H1 (cell line): ENCODE measurements at regions not wholly inside any gene's neighbourhood (a gene's known extent, or its start where the extent isn't known, plus 50 kb on each side); places are given as distances from the start of the nearest gene placed in this dataset.

Experiments used
- CTCF ChIA-PET: fragments of 300-600 bp; sonication (Branson Sonifier 250); formaldehyde crosslinking; loops from one replicate; lab custom pipeline; 2021; ENCODE audit not compliant: partially characterized antibody; lab: Charles Lee
- POLR2A ChIA-PET: fragments of 300-600 bp; sonication (Branson Sonifier 250); formaldehyde crosslinking; loops from one replicate; lab custom pipeline; 2021; ENCODE audit warnings: inconsistent platforms; ENCODE audit not compliant: partially characterized antibody; lab: Charles Lee
- DNase-seq, 2 experiments: peaks; one replicate each; pipeline versions ENCODE4 v3.0.0 to v3.0.0-alpha.2; 2010 to 2022; ENCODE audit warnings: low spot score in 2 of 2, low read depth in 1 of 2, mixed read lengths in 1 of 2
- FAIRE-seq: peaks from 2 replicates; lab custom pipeline; 2011; peaks lifted over from hg19 to GRCh38; lab: Jason Lieb, UNC
- H2AFZ ChIP-seq: 2 replicates; pipeline ENCODE4 v1.8.1; 2012; ENCODE audit warnings: low read length, inconsistent platforms
- H2AK5ac ChIP-seq: 2 replicates; pipeline ENCODE4 v1.6.1; 2013; ENCODE audit warnings: low read depth, low read length
- H2BK120ac ChIP-seq: replicated peaks from 2 replicates; pipeline ENCODE3; 2013; ENCODE audit warnings: low read depth, low read length, inconsistent platforms
- H2BK12ac ChIP-seq: 2 replicates; pipeline ENCODE4 v1.6.1; 2013; ENCODE audit warnings: low read depth, low read length
- H2BK15ac ChIP-seq: 2 replicates; pipeline ENCODE4 v1.6.1; 2013; ENCODE audit warnings: low read length
- H2BK20ac ChIP-seq: 2 replicates; pipeline ENCODE4 v1.6.1; 2013; ENCODE audit warnings: low read length
- H2BK5ac ChIP-seq: 2 replicates; pipeline ENCODE4 v1.6.1; 2013; ENCODE audit warnings: low read depth, low read length
- H3K14ac ChIP-seq: 2 replicates; pipeline ENCODE4 v1.6.1; 2013; ENCODE audit warnings: inconsistent platforms; ENCODE audit not compliant: insufficient read length
- H3K18ac ChIP-seq: 2 replicates; pipeline ENCODE4 v1.6.1; 2013; ENCODE audit warnings: low read length; ENCODE audit errors: extremely low read depth
- H3K23ac ChIP-seq: 2 replicates; pipeline ENCODE4 v1.6.1; 2013; ENCODE audit warnings: inconsistent platforms; ENCODE audit not compliant: insufficient read length
- H3K23me2 ChIP-seq: 2 replicates; pipeline ENCODE4 v1.6.1; 2013; ENCODE audit warnings: low read depth, low read length
- H3K27ac ChIP-seq: 2 replicates; pipeline ENCODE4 v1.6.1; 2011; ENCODE audit warnings: low read depth, low read length, inconsistent platforms
- H3K27me3 ChIP-seq, 4 experiments: replicated peaks in 1 of 4; 1 replicate in 1 of 4; 2 replicates in 3 of 4; pipeline versions ENCODE4 v1.6.1 to v1.8.1; 2011 to 2013; ENCODE audit warnings: low read length in 3 of 4, mild to moderate bottlenecking in 3 of 4, inconsistent platforms in 2 of 4, mixed read lengths in 2 of 4, moderate library complexity in 1 of 4; ENCODE audit not compliant: control insufficient read depth in 3 of 4, insufficient read depth in 3 of 4; ENCODE audit errors: extremely low read depth in 1 of 4
- H3K36me3 ChIP-seq, 4 experiments: 2 replicates each; pipeline versions ENCODE4 v1.6.1 to v1.8.1; 2011 to 2013; ENCODE audit warnings: mild to moderate bottlenecking in 4 of 4, low read length in 3 of 4, moderate library complexity in 2 of 4, control low read depth in 1 of 4, inconsistent platforms in 1 of 4; ENCODE audit not compliant: insufficient read depth in 4 of 4, control insufficient read depth in 2 of 4
- H3K4ac ChIP-seq: replicated peaks from 2 replicates; pipeline ENCODE3; 2013; ENCODE audit warnings: low read length, low read depth, mixed read lengths, inconsistent platforms; ENCODE audit not compliant: insufficient read length
- H3K4me1 ChIP-seq, 4 experiments: replicated peaks in 1 of 4; 1 replicate in 1 of 4; 2 replicates in 3 of 4; pipeline versions ENCODE4 v1.6.1 to v1.8.1; 2011 to 2013; ENCODE audit warnings: low read length in 3 of 4, inconsistent platforms in 2 of 4, mixed read lengths in 1 of 4; ENCODE audit not compliant: insufficient read depth in 4 of 4, control insufficient read depth in 3 of 4
- H3K4me2 ChIP-seq, 2 experiments: 2 replicates each; pipeline versions ENCODE4 v1.6.1 to v1.8.1; 2011 to 2013; ENCODE audit warnings: low read depth in 2 of 2, low read length in 2 of 2, control low read depth in 1 of 2, inconsistent platforms in 1 of 2, mild to moderate bottlenecking in 1 of 2; ENCODE audit not compliant: insufficient read depth in 1 of 2
- H3K4me3 ChIP-seq, 4 experiments: fragments of 200-600, 300-600 bp in 1 of 4; sonication (generic), shearing (Covaris generic), sonication (Bioruptor Twin) in 1 of 4; 2 replicates each; pipeline versions ENCODE4 v1.5.1 to v1.8.1; 2011 to 2016; ENCODE audit warnings: low read length in 4 of 4, low read depth in 3 of 4, control low read depth in 2 of 4, inconsistent platforms in 2 of 4, mild to moderate bottlenecking in 2 of 4, mixed read lengths in 1 of 4, moderate library complexity in 1 of 4; ENCODE audit not compliant: insufficient read depth in 2 of 4; ENCODE audit errors: extremely low read depth in 1 of 4
- H3K56ac ChIP-seq: replicated peaks from 2 replicates; pipeline ENCODE3; 2013; ENCODE audit warnings: low read depth, mild to moderate bottlenecking, mixed read lengths, low read length, inconsistent platforms; ENCODE audit not compliant: insufficient read length
- H3K79me1 ChIP-seq: 2 replicates; pipeline ENCODE4 v1.6.1; 2013; ENCODE audit warnings: low read depth, low read length, control low read depth
- H3K79me2 ChIP-seq, 2 experiments: 2 replicates each; pipeline versions ENCODE4 v1.6.1 to v1.8.1; 2012 to 2013; ENCODE audit warnings: low read length in 2 of 2, mild to moderate bottlenecking in 2 of 2, inconsistent platforms in 1 of 2; ENCODE audit not compliant: insufficient read depth in 2 of 2, control insufficient read depth in 1 of 2
- H3K9ac ChIP-seq, 4 experiments: replicated peaks in 1 of 4; 1 replicate in 1 of 4; 2 replicates in 3 of 4; pipeline versions ENCODE4 v1.6.1 to v1.8.1; 2011 to 2013; ENCODE audit warnings: low read depth in 3 of 4, low read length in 3 of 4, control low read depth in 2 of 4, mild to moderate bottlenecking in 2 of 4, moderate library complexity in 2 of 4, inconsistent platforms in 1 of 4; ENCODE audit errors: extremely low read depth in 1 of 4
- H3K9me3 ChIP-seq, 2 experiments: 2 replicates each; pipeline versions ENCODE4 v1.6.1 to v1.8.1; 2012 to 2013; ENCODE audit warnings: mild to moderate bottlenecking in 2 of 2, moderate library complexity in 2 of 2, control low read depth in 1 of 2, inconsistent platforms in 1 of 2, low read depth in 1 of 2, low read length in 1 of 2, mixed read lengths in 1 of 2; ENCODE audit not compliant: insufficient read depth in 2 of 2
- H4K20me1 ChIP-seq, 2 experiments: replicated peaks in 1 of 2; 2 replicates each; pipeline versions ENCODE3 to v1.8.1; 2011 to 2013; ENCODE audit warnings: inconsistent platforms in 2 of 2, low read length in 2 of 2, mild to moderate bottlenecking in 1 of 2; ENCODE audit not compliant: insufficient read depth in 2 of 2, control insufficient read depth in 1 of 2
- H4K5ac ChIP-seq: 2 replicates; pipeline ENCODE4 v1.6.1; 2013; ENCODE audit warnings: low read length, low read depth, mixed read lengths, inconsistent platforms; ENCODE audit not compliant: insufficient read length
- H4K8ac ChIP-seq: 2 replicates; pipeline ENCODE4 v1.8.0; 2013; ENCODE audit warnings: mild to moderate bottlenecking, moderate library complexity, low read length, inconsistent platforms; ENCODE audit not compliant: insufficient read depth; ENCODE audit errors: extremely low read depth
- H4K91ac ChIP-seq: replicated peaks from 2 replicates; pipeline ENCODE3; 2013; ENCODE audit warnings: low read length, mixed read lengths, inconsistent platforms; ENCODE audit not compliant: insufficient read length
- CHD2 ChIP-seq: IDR thresholded peaks from 2 replicates; pipeline ENCODE4 v1.6.1; 2012; ENCODE audit warnings: low read length, improper control_type of control experiment
- KDM5A ChIP-seq: fragments of 200-600 bp; IDR thresholded peaks from 2 replicates; pipeline ENCODE4 v1.7.1; 2012; ENCODE audit warnings: mild to moderate bottlenecking, low read length, inconsistent platforms, mixed read lengths
- SRF ChIP-seq: IDR thresholded peaks from 2 replicates; pipeline ENCODE4 v1.6.1; 2011; ENCODE audit warnings: mild to moderate bottlenecking, low read depth, low read length, moderate library complexity
- YY1 ChIP-seq: IDR thresholded peaks from 2 replicates; pipeline ENCODE4 v1.6.1; 2011; ENCODE audit warnings: low read depth, mild to moderate bottlenecking, low read length
- WGBS, 2 experiments: shearing (Covaris generic) in 1 of 2; methylation state at CpG; one replicate each; pipeline versions ENCODE4 v1.1.6 to v1.1.7; 2013 to 2015; ENCODE audit warnings: low lambda C conversion rate in 2 of 2, mixed read lengths in 2 of 2, inconsistent platforms in 1 of 2, low coverage in 1 of 2, missing lambda C conversion rate in 1 of 2; ENCODE audit not compliant: insufficient replicate concordance in 2 of 2, insufficient coverage in 1 of 2, insufficient read length in 1 of 2; ENCODE audit errors: extremely low coverage in 1 of 2, missing lambda C conversion rate in 1 of 2; 5-methylcytosine and 5-hydroxymethylcytosine counted together

GRCh38 chr11:28384418-28384817 is 276.2 kb downstream of the METTL15 start:
- Histone ChIP-seq H3K27ac (no peak overlapping the region), H3K9ac (no peak overlapping the region), H3K4me1 (no peaks in the 10 kb centered on the region), H4K20me1 (no peaks in the 10 kb centered on the region), H3K4me3 (no peak overlapping the region), H2AFZ (no peak overlapping the region), H3K36me3 (no peaks in the 10 kb centered on the region), H2BK120ac (no peak overlapping the region), H3K4me2 (no peak overlapping the region), H4K5ac (no peak overlapping the region), H2AK5ac (no peak overlapping the region), H3K27me3 (no peaks in the 10 kb centered on the region), H3K23ac (no peak overlapping the region), H4K8ac (no peak overlapping the region), H2BK12ac (no peak overlapping the region), H4K91ac (no peak overlapping the region), H3K4ac (no peak overlapping the region), H2BK20ac (no peak overlapping the region), H3K14ac (no peak overlapping the region), H3K79me2 (no peaks in the 10 kb centered on the region), H3K9me3 (no peaks in the 10 kb centered on the region), H3K23me2 (no peaks in the 10 kb centered on the region), H3K18ac (no peak overlapping the region), H2BK15ac (no peak overlapping the region), H3K56ac (no peak overlapping the region), H2BK5ac (no peak overlapping the region), H3K79me1 (no peaks in the 10 kb centered on the region)
- TF ChIP-seq KDM5A, result no peak
- TF ChIP-seq YY1, result no peak
- TF ChIP-seq SRF, result no peak
- TF ChIP-seq CHD2, result no peak
- FAIRE-seq (no peak), DNase-seq (no peak)
- ChIA-PET CTCF (no interaction called here), POLR2A (no interaction called here)
- WGBS, 2 experiments, result 87% methylated on average over 4 of the region's 4 CpGs; no CpG with 5 or more reads in 1 of the 2 experiments
